Pancreas (tissue), 10 donors: ENCODE measurements at regions not wholly inside any gene's neighbourhood (a gene's known extent, or its start where the extent isn't known, plus 50 kb on each side); places are given as distances from the start of the nearest gene placed in this dataset.
"Not testable (repeated sequence)": the region's sequence is repeated elsewhere in the genome, so short reads cannot be mapped to it uniquely, and the experiment has no call there.

Experiments used
- ATAC-seq, 4 donors: fragments of 200-7000 bp; cut with Tn5 transposase; one replicate each; pipeline versions ENCODE4 v1.8.0 to v1.9.1; 2020; ENCODE audit warnings: mild to moderate bottlenecking in 4 of 4, moderate library complexity in 4 of 4
- DNase-seq, 6 donors: peaks; one replicate each; pipeline ENCODE4 v3.0.0-alpha.2; 2020
- FAIRE-seq: peaks from 2 replicates; lab custom pipeline; 2012; peaks lifted over from hg19 to GRCh38; lab: Jason Lieb, UNC
- H3K27ac ChIP-seq, 4 donors: fragments of 200-600 bp; sonication (generic); 1 replicate in 3 of 4; 2 replicates in 1 of 4; pipeline versions ENCODE4 v1.5.0 to v1.8.0; 2020
- H3K27me3 ChIP-seq, 4 donors: fragments of 200-600 bp; one replicate each; pipeline ENCODE4 v1.8.0; 2021
- H3K36me3 ChIP-seq, 3 donors: fragments of 200-600 bp; sonication (generic) in 1 of 3; one replicate each; pipeline versions ENCODE4 v1.5.0 to v1.8.0; 2020 to 2021
- H3K4me1 ChIP-seq, 3 donors: fragments of 200-600 bp; one replicate each; pipeline ENCODE4 v1.8.0; 2021
- H3K4me3 ChIP-seq, 4 donors: fragments of 200-600 bp; sonication (generic) in 2 of 4; one replicate each; pipeline versions ENCODE4 v1.5.0 to v1.8.0; 2020 to 2021
- H3K9me3 ChIP-seq, 4 donors: fragments of 200-600 bp; one replicate each; pipeline ENCODE4 v1.8.0; 2021
- WGBS, 2 donors: extraction: QIAGEN DNeasy Blood & Tissue Kit; methylation state at CpG; one replicate each; pipeline ENCODE4 v1.1.7; 2013; 5-methylcytosine and 5-hydroxymethylcytosine counted together
- intact Hi-C, 3 donors: fragments of 100-400 bp; cut with DNase I; formaldehyde crosslinking; loops; one replicate each; pipeline versions ENCODE4 v1.11.1 to v1.14.2; 2022
- TF ChIP-seq, protein P1 (sequence below), 4 donors: fragments of 200-600 bp; sonication (generic) in 3 of 4; IDR thresholded peaks; one replicate each; pipeline versions ENCODE4 v1.5.0 to v1.8.0; 2021; ENCODE audit warnings: antibody characterized with exemption in 4 of 4
- donor health status: healthy with polysubstance abuse.
- donor health status: DM: no; HTN: no; CAD: no; lungs with moderate emphysema.
- donor health status: DM: no; HTN: no; CAD: no.
- donor health status: control.
- donor health status: control.
- donor health status: Bipolar disorder and iron deficiency.
- donor health status: DM: yes; HTN: yes; CAD: no.
- donor health status: DM: no; HTN: no; CAD: no.
- donor health status: DM: no; HTN: no; CAD: no.
- donor health status: DM: yes; HTN: yes; CAD: no.

DNA sequence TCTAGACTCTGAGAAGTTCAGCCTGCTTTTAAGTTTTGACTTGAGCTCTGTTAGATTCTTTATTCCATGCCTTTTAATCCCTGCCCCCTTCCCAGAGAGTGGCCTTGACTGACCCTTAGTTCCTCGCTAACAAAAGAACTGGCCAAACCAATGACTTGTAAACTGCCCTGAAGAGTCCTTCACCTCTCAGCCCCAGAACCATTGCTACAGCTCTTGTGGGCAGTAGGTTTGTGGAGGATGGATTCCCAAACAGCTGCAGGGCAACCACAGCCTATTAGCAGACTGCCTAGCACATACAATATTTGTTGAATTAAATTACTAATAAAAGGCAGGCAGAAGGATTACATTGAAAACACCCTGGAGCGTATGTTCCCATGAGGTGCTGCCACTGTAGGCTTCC, 163.9 kb downstream of the MAIP1 start:
- no peaks in the 10 kb centered on the region for H3K9me3 ChIP-seq
- no peaks in the 10 kb centered on the region for H3K36me3 ChIP-seq
- no peaks in the 10 kb centered on the region for H3K4me1 ChIP-seq
- FAIRE-seq (no peak), DNase-seq (no peak), ATAC-seq (no peak)
- H3K27me3 ChIP-seq: no peaks in the 10 kb centered on the region
- no peak overlapping the region for H3K4me3 ChIP-seq
- TF ChIP-seq, protein P1, sequence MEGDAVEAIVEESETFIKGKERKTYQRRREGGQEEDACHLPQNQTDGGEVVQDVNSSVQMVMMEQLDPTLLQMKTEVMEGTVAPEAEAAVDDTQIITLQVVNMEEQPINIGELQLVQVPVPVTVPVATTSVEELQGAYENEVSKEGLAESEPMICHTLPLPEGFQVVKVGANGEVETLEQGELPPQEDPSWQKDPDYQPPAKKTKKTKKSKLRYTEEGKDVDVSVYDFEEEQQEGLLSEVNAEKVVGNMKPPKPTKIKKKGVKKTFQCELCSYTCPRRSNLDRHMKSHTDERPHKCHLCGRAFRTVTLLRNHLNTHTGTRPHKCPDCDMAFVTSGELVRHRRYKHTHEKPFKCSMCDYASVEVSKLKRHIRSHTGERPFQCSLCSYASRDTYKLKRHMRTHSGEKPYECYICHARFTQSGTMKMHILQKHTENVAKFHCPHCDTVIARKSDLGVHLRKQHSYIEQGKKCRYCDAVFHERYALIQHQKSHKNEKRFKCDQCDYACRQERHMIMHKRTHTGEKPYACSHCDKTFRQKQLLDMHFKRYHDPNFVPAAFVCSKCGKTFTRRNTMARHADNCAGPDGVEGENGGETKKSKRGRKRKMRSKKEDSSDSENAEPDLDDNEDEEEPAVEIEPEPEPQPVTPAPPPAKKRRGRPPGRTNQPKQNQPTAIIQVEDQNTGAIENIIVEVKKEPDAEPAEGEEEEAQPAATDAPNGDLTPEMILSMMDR (IDR thresholded peaks at IDR 0.05): no peak
- no peak overlapping the region for H3K27ac ChIP-seq
- intact Hi-C loops: no loop called here
- WGBS, 2 donors: 93 to 96% methylated on average over 2 of the region's 2 CpGs

GRCh38 chr2:200121931-200122330, 166.5 kb downstream of the MAIP1 start:
- ATAC-seq (no peak), DNase-seq (no peak), FAIRE-seq (no peak)
- Histone ChIP-seq H3K36me3 (no peaks in the 10 kb centered on the region), H3K4me3 (no peak overlapping the region), H3K4me1 (peaks cover 0 to 8% (median 0%) of the 10 kb centered on the region in 3 donors), H3K27ac (no peak overlapping the region), H3K9me3 (no peaks in the 10 kb centered on the region), H3K27me3 (no peaks in the 10 kb centered on the region)
- TF ChIP-seq, protein P1 (IDR thresholded peaks at IDR 0.05): no peak
- intact Hi-C loops: no loop called here

- no peak for ATAC-seq
- Histone ChIP-seq H3K9me3 (no peaks in the 10 kb centered on the region), H3K27me3 (no peaks in the 10 kb centered on the region), H3K27ac (no peak overlapping the region), H3K36me3 (no peaks in the 10 kb centered on the region), H3K4me1 (peaks cover 0 to 8% (median 0%) of the 10 kb centered on the region in 3 donors), H3K4me3 (no peak overlapping the region)
- no peak for FAIRE-seq
- TF ChIP-seq, protein P1 (IDR thresholded peaks at IDR 0.05): no peak
- DNase-seq: no peak
- intact Hi-C loops: no loop called here
Measured at GRCh38 chr2:200122683-200123082, 167.3 kb downstream of the MAIP1 start.

GRCh38 chr2:200124665-200125368, 169.4 kb downstream of the MAIP1 start:
- H3K4me3 ChIP-seq, H3K27ac ChIP-seq, H3K27me3 ChIP-seq, H3K36me3 ChIP-seq, DNase-seq, H3K4me1 ChIP-seq, intact Hi-C loops, H3K9me3 ChIP-seq, FAIRE-seq, ATAC-seq: not testable (repeated sequence)
- 85% methylated on average over 10 of the region's 10 CpGs for whole genome bisulfite sequencing, 2 donors

GRCh38 chr2:200125444-200126284, 170.3 kb downstream of the MAIP1 start:
- intact Hi-C loops: no loop called here
- DNase-seq (no peak), FAIRE-seq (no peak), ATAC-seq (no peak)
- H3K27me3 ChIP-seq: no peaks in the 10 kb centered on the region
- TF ChIP-seq, protein P1 (IDR thresholded peaks at IDR 0.05): no peak
- H3K4me1 ChIP-seq: peaks cover 0 to 8% (median 0%) of the 10 kb centered on the region in 3 donors
- no peak overlapping the region for H3K4me3 ChIP-seq
- WGBS, 2 donors: 92 to 93% methylated on average over 4 of the region's 4 CpGs
- H3K27ac ChIP-seq: no peak overlapping the region
- no peaks in the 10 kb centered on the region for H3K36me3 ChIP-seq
- H3K9me3 ChIP-seq: no peaks in the 10 kb centered on the region

- FAIRE-seq: not testable (repeated sequence)
Measured at GRCh38 chr2:200126285-200126670, 170.9 kb downstream of the MAIP1 start.

DNA sequence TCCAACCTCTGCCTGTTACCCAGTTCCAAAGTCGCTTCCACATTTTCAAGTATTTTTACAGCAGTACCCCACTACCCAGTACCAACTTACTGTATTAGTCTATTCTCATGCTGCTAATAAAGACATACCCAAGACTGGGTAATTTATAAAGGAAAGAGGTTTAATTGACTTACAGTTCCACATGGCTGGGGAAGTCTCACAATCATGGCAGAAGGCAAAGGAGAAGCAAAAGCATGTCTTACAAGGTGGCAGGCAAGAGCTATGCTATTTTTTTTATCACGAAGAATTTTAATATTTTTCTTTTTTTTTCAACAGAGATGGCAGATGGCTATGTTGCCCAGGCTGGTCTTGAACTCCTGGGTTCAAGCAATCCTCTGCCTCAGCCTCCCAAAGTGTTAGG, 171.3 kb downstream of the MAIP1 start:
- H3K4me1 ChIP-seq, H3K4me3 ChIP-seq, H3K27me3 ChIP-seq, FAIRE-seq, ATAC-seq, DNase-seq, H3K9me3 ChIP-seq, intact Hi-C loops, H3K27ac ChIP-seq, H3K36me3 ChIP-seq: not testable (repeated sequence)
- WGBS, 2 donors: 89 to 95% methylated on average over 2 of the region's 2 CpGs

More at GRCh38 chr2:200126285-200126670, 170.9 kb downstream of the MAIP1 start:
- WGBS, 2 donors: 49 to 54% methylated on average over 2 of the region's 2 CpGs
- H3K4me1 ChIP-seq, intact Hi-C loops, H3K4me3 ChIP-seq, ATAC-seq, H3K36me3 ChIP-seq, H3K9me3 ChIP-seq, DNase-seq, H3K27me3 ChIP-seq, H3K27ac ChIP-seq: not testable (repeated sequence)
